Stomach (tissue), 8 donors: ENCODE measurements at regions not wholly inside any gene's neighbourhood (a gene's known extent, or its start where the extent isn't known, plus 50 kb on each side); places are given as distances from the start of the nearest gene placed in this dataset.

Source experiments
- DNase-seq, 2 donors: peaks; one replicate each; pipeline versions ENCODE4 v3.0.0 to v3.0.0-alpha.2; 2013 to 2019
- H3K27ac ChIP-seq, 5 donors: fragments of 200-600 bp in 4 of 5; sonication (generic) in 4 of 5; one replicate each; pipeline ENCODE4 v1.5.1; 2013 to 2019; ENCODE audit warnings: mild to moderate bottlenecking in 1 of 5, moderate library complexity in 1 of 5
- H3K27me3 ChIP-seq, 3 donors: fragments of 200-600 bp; sonication (generic); one replicate each; pipeline ENCODE4 v1.5.1; 2017 to 2019; ENCODE audit warnings: mixed run types in 1 of 3
- H3K36me3 ChIP-seq, 4 donors: fragments of 200-600 bp; sonication (generic); 1 replicate in 3 of 4; 2 replicates in 1 of 4; pipeline ENCODE4 v1.5.1; 2016 to 2019
- H3K4me1 ChIP-seq, 4 donors: fragments of 200-600 bp; sonication (generic); one replicate each; pipeline ENCODE4 v1.5.1; 2016 to 2019
- H3K4me3 ChIP-seq, 4 donors: fragments of 200-600 bp; sonication (generic) in 3 of 4; one replicate each; pipeline ENCODE4 v1.5.1; 2016 to 2019; ENCODE audit warnings: mild to moderate bottlenecking in 1 of 4
- H3K9me3 ChIP-seq, 4 donors: fragments of 200-600 bp; sonication (generic); one replicate each; pipeline ENCODE4 v1.5.1; 2016 to 2019
- EP300 ChIP-seq: sonication (generic); formaldehyde crosslinking; IDR thresholded peaks from one replicate; pipeline ENCODE4 v1.6.1; 2017; ENCODE audit warnings: antibody characterized with exemption
- POLR2A ChIP-seq, 4 donors: fragments of 450-650 bp; IDR thresholded peaks; one replicate each; pipeline ENCODE4 v1.6.1; 2016; ENCODE audit warnings: antibody characterized with exemption in 4 of 4, control low read depth in 2 of 4, mild to moderate bottlenecking in 1 of 4, moderate library complexity in 1 of 4
- POLR2AphosphoS5 ChIP-seq, 3 donors: sonication (generic); formaldehyde crosslinking; IDR thresholded peaks; one replicate each; pipeline ENCODE4 v1.6.1; 2016; ENCODE audit warnings: antibody characterized with exemption in 3 of 3
- WGBS, 5 donors: extraction: QIAGEN DNeasy Blood & Tissue Kit in 3 of 5; methylation state at CpG; one replicate each; pipeline versions ENCODE4 v1.1.5 to v1.1.7; 2013 to 2018; 5-methylcytosine and 5-hydroxymethylcytosine counted together
- intact Hi-C: fragments of 100-400 bp; cut with DNase I; formaldehyde crosslinking; loops from one replicate; pipeline ENCODE4 v1.15.1; 2023; ENCODE audit warnings: low total_unique reads
- TF ChIP-seq, protein P1 (sequence below), 7 experiments: fragments of 450-650 bp in 4 of 7; fragments of 200-600 bp in 3 of 7; sonication (generic) in 3 of 7; IDR thresholded peaks; one replicate each; pipeline ENCODE4 v1.5.1; 2016 to 2019; ENCODE audit warnings: antibody characterized with exemption in 7 of 7, control low read depth in 2 of 7, mild to moderate bottlenecking in 1 of 7
- donor health status: healthy with polysubstance abuse.
- donor health status: Bipolar disorder and iron deficiency.
- donor health status: healthy.

- Histone ChIP-seq H3K9me3 (peaks cover 0 to 6% (median 0%) of the 10 kb centered on the region in 4 donors), H3K27me3 (no peaks in the 10 kb centered on the region), H3K4me1 (no peaks in the 10 kb centered on the region), H3K27ac (no peak overlapping the region), H3K4me3 (no peak overlapping the region), H3K36me3 (no peaks in the 10 kb centered on the region)
- TF ChIP-seq POLR2A (IDR thresholded peaks at IDR 0.05) (no peak), EP300 (no peak), POLR2AphosphoS5 (IDR thresholded peaks at IDR 0.05) (no peak)
- TF ChIP-seq, protein P1, sequence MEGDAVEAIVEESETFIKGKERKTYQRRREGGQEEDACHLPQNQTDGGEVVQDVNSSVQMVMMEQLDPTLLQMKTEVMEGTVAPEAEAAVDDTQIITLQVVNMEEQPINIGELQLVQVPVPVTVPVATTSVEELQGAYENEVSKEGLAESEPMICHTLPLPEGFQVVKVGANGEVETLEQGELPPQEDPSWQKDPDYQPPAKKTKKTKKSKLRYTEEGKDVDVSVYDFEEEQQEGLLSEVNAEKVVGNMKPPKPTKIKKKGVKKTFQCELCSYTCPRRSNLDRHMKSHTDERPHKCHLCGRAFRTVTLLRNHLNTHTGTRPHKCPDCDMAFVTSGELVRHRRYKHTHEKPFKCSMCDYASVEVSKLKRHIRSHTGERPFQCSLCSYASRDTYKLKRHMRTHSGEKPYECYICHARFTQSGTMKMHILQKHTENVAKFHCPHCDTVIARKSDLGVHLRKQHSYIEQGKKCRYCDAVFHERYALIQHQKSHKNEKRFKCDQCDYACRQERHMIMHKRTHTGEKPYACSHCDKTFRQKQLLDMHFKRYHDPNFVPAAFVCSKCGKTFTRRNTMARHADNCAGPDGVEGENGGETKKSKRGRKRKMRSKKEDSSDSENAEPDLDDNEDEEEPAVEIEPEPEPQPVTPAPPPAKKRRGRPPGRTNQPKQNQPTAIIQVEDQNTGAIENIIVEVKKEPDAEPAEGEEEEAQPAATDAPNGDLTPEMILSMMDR (IDR thresholded peaks at IDR 0.05): no peak
- 85 to 91% (median 89%) methylated on average over 3 of the region's 3 CpGs for WGBS, 5 donors
- no peak for DNase-seq
- intact Hi-C loops: no loop called here
These were observed 458.2 kb downstream of the FRK start for GRCh38 chr6:115602466-115602865.

- H3K27me3 ChIP-seq: no peaks in the 10 kb centered on the region
- peaks cover 0 to 6% (median 0%) of the 10 kb centered on the region in 4 donors for H3K9me3 ChIP-seq
- H3K4me1 ChIP-seq: no peaks in the 10 kb centered on the region
- no peak overlapping the region for H3K4me3 ChIP-seq
- WGBS, 5 donors: 71 to 82% (median 78%) methylated on average over 2 of the region's 2 CpGs
- intact Hi-C loops: no loop called here
- TF ChIP-seq, protein P1 (IDR thresholded peaks at IDR 0.05): no peak
- no peak for TF ChIP-seq EP300
- TF ChIP-seq POLR2A (IDR thresholded peaks at IDR 0.05): no peak
- no peak for TF ChIP-seq POLR2AphosphoS5 (IDR thresholded peaks at IDR 0.05)
- no peak overlapping the region for H3K27ac ChIP-seq
- no peaks in the 10 kb centered on the region for H3K36me3 ChIP-seq
- no peak for DNase-seq
These were observed 459.2 kb downstream of the FRK start for GRCh38 chr6:115601509-115601908.

- no peak overlapping the region for H3K27ac ChIP-seq
These were observed 459.6 kb downstream of the FRK start for GRCh38 chr6:115601064-115601463.

GRCh38 chr6:115594891-115595290, 465.8 kb downstream of the FRK start:
- Histone ChIP-seq H3K4me1 (no peaks in the 10 kb centered on the region), H3K4me3 (no peak overlapping the region), H3K27ac (no peak overlapping the region), H3K36me3 (no peaks in the 10 kb centered on the region), H3K9me3 (peaks cover 0 to 6% (median 0%) of the 10 kb centered on the region in 4 donors), H3K27me3 (no peaks in the 10 kb centered on the region)
- intact Hi-C loops: no loop called here
- DNase-seq: no peak
- TF ChIP-seq, protein P1 (IDR thresholded peaks at IDR 0.05): no peak
- no peak for TF ChIP-seq POLR2A (IDR thresholded peaks at IDR 0.05)
- no peak for TF ChIP-seq EP300
- TF ChIP-seq POLR2AphosphoS5 (IDR thresholded peaks at IDR 0.05): no peak
- WGBS, 5 donors: 81 to 92% (median 90%) methylated on average over 1 of the region's 1 CpG

More at GRCh38 chr6:115601064-115601463, 459.6 kb downstream of the FRK start:
- WGBS, 5 donors: 38 to 93% (median 85%) methylated on average over 1 of the region's 1 CpG
- Histone ChIP-seq H3K9me3 (peaks cover 0 to 6% (median 0%) of the 10 kb centered on the region in 4 donors), H3K27me3 (no peaks in the 10 kb centered on the region), H3K4me1 (no peaks in the 10 kb centered on the region), H3K36me3 (no peaks in the 10 kb centered on the region), H3K4me3 (no peak overlapping the region)
- TF ChIP-seq POLR2AphosphoS5 (IDR thresholded peaks at IDR 0.05) (no peak), EP300 (no peak), POLR2A (IDR thresholded peaks at IDR 0.05) (no peak)
- TF ChIP-seq, protein P1 (IDR thresholded peaks at IDR 0.05): no peak
- intact Hi-C loops: no loop called here
- DNase-seq: no peak
